T-helper 1 cell (primary cell): ENCODE measurements at regions not wholly inside any gene's neighbourhood (a gene's known extent, or its start where the extent isn't known, plus 50 kb on each side); places are given as distances from the start of the nearest gene placed in this dataset.
"Not testable (repeated sequence)": the region's sequence is repeated elsewhere in the genome, so short reads cannot be mapped to it uniquely, and the experiment has no call there.

Experiments
- DNase-seq, 5 donors: peaks; one replicate each; pipeline ENCODE4 v3.0.0-alpha.2; 2012 to 2020

DNA sequence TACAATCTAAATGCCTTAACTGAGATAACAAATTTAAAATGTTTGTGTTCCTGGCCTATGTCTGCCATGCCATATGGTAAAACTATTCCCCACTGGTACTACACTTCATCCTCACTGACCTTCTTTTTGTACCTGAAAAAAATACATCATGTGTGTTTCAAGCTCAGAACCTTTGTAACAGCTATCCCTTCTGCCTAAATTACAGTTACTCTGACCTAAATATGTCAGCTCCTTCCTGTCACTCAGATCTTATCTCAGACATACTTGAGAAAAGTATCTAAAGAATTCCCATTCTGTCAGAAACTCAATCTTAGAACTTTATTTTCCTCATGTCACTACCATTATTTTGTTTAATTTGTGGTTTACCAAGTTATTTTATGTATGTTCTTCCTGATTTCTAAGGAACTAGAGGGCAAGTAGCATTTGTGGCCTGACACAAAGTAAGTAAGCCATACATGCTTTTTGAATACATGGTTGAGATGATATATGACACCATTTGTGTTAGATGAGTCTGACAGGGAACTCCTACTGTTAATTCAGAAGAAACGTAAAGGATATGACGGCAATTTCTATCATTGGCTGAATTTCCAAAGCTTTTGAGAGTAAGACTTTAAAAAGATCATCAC lies 456.5 kb upstream of the NDST3 start:
- DNase-seq = no peak

DNA sequence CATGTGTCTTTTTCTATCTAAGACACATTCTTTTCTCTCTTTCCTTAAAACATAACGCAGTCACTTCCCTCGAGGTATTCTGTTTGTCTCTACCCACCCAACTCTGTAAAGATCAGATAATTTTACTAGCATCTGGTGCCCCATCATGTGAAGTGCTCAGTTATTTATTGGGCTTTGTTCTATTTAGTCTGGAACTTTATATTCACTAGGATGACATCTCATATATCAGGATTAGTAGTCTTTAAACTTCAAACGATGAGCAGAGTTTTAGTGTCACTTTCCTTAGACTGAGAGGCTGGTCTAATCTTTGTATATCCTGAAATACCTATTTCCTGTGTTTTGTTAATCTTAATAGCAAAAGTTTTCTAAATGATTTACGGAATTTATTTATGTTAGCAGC lies 445.5 kb upstream of the NDST3 start:
- no peak for DNase-seq

DNA sequence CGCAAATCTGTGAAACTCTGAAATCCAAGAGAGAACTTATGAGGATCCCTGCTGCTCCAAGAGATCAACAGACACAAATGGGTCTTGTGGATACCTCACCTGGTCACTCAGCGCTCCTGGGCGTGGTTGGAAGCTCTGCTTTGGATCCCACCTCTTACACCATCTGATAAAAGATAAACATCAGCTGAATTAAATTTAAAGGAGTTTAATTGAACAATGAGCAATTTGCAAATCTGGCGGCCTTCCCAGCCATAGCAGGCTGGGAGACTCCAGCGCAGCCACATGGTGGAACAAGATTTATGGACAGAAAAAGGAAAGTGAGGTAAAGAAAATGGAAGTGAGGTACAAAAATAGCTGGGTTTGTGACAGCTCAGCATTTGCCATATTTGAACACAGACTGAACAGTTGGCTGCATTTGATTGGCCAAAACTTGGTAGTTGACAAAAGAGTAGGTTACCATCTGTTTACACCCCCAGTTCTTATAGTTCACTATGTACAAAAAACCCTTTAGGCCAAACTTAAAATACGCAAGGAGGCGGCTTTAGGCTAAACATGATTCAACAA lies 437.3 kb upstream of the NDST3 start:
- no peak for DNase-seq

DNA sequence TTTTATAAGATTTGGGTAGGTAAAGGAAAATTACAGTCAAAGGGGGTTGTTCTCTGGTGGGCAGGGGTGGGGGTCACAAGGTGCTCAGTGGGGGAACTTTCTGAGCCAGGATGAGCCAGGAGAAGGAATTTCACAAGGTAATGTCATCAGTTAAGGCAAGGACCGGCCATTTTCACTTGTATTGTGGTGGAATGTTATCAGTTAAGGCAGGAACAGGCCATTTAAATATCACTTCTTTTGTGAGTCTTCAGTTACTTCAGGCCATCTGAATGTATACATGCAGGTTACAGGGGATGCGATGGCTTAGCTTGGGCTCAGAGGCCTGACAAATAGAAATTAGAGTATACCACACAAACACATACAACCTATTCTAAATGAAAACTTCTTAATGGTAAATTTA lies 434.9 kb upstream of the NDST3 start:
- not testable (repeated sequence) for DNase-seq

DNA sequence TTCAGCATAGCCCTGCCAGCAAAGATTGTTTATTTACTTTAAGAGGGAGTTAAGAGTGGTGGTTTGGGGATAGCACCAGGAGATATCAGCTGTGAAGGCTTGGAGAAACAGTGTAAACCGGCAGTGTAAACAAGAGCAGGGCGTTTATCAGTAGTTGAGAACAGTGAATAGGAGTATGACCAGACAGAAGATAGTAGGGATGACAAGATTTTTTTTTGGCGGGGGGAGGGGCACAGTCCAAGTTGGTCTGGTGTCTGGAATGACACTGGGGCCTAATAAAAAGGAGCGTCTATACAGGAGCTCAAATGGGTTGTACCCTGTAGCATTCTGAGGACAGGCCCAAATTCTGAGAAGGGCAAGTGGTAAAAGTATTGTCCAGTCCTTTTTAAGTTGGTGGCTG lies 433.4 kb upstream of the NDST3 start:
- not testable (repeated sequence) for DNase-seq

DNA sequence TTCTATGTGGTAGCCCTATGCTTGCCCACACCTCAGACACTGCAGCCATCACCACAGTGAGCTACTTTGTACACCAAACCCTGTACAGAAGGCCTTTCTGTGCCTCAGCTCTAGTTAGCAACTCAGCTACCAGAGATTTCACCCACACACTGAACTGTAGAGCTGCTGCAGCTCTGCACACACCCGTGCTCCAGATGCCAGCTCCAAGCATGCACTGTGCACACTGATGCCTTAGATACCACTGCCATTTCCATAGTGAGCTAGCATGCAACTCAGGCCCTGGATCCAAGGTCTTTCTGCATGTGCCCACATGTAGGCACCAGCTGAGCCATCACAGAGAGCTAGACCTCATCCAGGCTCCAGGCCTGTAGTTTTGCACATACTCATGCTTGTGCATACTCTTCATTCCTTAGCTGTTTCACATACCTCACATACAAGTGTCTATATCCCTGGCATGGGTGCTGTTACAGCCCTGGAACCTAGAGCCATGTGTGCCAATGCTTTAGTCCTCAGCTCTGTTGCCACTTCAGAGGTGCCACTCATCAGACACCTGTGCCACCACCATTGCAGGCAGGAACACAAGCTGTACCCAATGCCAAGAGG lies 423.5 kb upstream of the NDST3 start:
- no peak for DNase-seq

DNA sequence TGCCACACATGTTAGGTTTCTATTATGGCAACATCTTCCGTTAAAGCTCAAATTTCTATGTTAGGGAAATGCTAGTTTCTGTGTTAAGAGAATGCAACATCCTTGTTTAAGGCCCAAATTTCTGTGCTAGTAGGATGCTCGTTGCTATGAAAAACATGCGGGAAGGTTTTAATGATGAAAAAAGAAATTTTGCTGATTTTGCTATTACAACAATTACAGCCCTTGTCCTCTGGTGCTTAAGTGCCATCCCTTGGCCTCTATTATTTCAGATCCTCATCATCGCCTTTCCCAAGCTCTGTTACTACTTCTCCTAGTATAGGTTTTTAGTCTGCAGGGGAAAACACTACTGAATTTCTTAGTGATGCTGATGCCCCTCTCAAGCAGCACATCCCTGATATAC lies 412.6 kb upstream of the NDST3 start:
- DNase-seq = no peak

DNA sequence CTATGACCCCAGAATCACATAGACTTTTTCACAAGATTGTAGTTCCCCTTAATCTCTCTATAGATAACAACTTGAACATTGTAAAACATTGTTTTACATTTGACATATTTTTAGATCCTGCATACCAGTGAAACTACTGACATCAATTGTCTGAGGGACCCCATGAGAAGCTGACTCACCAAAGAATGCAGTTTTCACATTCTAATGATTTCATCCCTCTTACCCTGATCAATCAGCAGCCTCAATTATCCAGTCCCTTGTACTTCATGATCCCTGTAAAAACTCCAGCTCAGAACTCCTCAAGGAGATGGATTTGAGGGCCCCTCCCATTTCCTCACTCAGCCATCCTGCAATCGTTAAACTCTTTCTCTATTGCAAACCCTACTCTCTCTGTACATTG lies 411.0 kb upstream of the NDST3 start:
- DNase-seq = no peak

DNA sequence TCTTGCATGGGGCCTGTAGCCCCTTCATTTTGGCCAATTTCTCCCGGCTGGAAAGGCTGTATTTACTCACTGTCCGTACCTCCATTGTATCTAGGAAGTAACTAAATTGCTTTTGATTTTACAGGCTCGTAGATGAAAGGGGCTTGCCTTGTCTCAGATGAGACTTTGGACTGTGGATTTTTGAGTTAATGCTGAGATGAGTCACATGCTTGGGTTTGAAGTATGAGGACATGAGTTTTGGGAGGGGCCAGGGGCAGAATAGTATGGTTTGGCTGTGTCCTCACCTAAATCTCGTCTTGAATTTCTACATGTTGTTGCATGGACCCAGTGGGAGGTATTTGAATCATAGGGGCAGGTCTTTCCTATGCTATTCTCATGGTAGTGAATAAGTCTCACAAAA lies 407.6 kb upstream of the NDST3 start:
- no peak for DNase-seq

DNA sequence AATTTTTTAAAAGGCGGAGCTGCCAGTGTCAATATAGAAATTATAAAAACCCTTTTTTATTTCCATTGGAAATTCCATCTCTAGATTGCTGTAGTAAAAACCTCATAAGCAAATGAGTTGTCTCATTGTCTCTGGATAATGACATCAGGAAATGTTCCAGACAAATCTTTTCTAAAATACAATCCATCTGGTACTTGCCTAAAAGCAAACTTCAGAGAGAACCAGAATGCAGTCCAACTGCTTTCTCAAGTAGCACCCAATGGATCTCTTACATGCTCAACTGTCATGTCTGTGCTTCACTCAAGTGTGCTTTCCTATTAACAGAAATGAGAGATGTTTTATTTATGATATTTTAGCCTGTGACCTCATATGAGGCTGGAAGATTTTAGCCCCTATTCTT lies 399.6 kb upstream of the NDST3 start:
- DNase-seq = no peak

DNA sequence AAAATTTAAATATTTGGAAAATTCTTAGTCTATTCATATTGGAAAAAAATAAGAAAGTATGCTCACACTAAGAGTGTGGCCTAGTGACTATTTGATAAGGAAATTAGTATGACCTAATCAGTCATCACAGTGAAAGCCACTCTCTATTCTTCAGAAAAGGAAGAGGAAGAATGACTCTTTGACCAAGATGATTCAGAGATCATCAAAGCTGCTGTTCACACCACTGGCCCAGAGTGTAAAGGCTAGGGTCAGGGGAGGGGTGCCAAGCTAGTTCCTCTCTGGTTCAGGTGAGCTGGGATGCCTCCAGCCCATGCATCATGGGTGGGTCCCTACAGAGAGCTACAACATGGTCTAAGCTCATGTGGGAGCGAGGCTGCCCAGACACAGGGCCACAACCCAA lies 396.9 kb upstream of the NDST3 start:
- DNase-seq = no peak

DNA sequence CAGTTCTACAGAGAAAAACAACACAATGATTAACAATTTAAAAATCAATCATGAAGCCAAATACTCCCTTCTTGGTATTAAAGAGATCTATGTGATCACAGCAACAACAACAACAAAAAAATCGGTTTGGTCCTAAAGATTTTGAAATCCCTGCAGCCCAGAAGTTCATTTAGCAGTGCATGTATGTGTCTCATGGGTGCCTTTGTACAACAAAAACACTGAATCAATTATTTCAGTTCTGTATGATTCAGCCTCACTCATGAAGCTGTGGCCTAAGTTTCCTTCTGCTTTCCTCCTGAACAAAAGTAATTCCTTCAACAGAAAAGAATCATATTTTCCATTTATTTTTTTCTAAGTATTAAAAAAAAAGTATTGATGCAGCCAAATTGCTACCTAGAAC lies 393.4 kb upstream of the NDST3 start:
- DNase-seq = no peak

DNA sequence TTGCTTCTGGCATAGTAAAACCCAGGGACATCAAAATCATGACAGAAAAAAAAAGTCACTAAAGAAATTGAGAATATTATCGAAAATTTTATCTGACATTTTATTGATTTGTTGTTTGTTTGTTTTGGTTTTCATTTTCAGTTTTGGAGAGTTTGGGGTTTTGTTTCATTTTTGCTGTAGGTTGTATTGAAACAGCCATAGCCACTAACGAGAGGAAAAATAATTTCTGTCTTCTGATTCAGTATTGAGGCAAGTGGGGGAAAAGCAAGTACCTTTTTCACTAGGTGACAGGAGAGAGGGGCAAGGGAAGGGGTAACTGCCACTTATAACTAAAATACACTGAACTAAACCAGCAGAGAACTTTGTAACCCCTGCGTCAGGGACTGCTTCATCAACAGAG lies 392.8 kb upstream of the NDST3 start:
- no peak for DNase-seq

DNA sequence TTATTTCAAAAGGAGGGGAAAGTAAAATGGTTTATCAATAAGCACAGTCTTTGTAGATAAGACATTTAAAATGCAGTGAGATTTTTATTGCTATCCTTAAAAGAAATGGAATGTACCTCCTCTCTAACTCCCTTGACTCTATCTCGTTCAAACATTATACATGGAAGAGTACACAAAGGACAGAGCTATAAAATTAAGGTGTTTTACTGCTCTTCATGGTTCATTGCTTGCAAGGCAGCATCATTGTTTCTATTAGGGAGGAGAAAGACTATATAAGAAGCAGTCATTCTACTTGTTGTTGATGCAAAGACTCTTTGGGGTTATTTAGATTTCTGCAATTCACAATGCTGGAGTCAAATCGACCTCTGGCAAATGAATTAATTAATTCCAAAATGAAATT lies 380.2 kb upstream of the NDST3 start:
- no peak for DNase-seq

DNA sequence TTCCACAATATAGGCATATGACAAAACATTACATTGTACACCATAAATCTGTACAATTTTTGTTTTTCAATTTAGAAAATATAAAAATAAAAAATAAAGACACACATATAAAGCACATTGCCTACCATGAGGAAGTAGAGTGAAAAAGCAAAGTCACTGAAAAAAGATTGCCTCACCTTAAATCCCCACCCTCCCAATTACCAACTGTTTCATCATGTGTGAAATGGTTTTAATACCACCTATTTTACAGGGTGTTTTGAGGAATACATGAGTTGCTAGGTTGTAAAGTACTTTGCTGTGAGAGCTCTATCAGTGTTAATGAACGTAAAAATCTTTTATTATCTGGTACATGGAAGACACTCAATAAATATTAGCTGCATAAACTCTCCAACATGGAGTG lies 373.6 kb upstream of the NDST3 start:
- no peak for DNase-seq

DNA sequence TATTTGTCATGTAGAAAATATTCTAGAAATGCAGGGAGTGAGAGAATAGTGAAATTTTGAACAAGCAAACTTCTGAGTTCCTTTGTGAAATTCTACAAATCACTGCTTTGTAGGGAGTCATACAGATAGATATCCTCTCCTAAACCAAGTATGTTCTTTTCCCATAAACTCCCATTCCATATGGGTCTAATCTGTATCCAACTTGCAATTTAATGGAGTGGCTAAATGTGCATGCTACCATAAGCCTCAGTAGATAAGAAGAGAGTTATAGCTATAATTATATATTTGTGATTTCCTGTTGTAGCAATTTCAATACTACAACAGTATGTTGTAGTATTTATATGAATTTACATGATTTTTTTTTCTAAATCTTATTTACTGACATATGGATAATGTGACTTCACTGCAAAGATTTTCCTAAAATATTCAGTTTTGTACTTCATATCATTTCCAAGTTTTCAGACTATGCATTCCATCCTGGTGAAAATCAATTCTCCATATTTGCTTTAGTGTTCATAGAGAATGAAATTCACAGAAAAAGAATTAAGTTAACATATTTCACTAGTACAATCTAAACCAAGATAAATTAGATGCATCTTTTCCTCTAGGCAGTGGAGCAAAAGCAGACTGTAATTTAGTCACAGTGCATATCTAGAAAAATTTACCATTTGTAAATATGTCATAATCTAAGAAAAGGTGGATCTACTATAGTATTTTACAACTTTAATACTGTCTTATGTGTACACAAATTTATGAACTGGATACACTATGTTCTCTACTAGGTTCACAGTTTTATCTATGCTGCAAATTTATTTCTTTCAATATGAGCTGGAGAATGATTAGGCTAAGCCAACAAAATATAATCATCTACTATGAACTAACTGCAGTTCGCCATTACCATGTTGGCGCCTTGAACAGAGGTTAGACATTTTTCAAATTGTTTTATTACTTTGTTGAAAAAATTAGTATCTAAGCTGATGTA lies 372.9 kb upstream of the NDST3 start:
- no peak for DNase-seq

DNA sequence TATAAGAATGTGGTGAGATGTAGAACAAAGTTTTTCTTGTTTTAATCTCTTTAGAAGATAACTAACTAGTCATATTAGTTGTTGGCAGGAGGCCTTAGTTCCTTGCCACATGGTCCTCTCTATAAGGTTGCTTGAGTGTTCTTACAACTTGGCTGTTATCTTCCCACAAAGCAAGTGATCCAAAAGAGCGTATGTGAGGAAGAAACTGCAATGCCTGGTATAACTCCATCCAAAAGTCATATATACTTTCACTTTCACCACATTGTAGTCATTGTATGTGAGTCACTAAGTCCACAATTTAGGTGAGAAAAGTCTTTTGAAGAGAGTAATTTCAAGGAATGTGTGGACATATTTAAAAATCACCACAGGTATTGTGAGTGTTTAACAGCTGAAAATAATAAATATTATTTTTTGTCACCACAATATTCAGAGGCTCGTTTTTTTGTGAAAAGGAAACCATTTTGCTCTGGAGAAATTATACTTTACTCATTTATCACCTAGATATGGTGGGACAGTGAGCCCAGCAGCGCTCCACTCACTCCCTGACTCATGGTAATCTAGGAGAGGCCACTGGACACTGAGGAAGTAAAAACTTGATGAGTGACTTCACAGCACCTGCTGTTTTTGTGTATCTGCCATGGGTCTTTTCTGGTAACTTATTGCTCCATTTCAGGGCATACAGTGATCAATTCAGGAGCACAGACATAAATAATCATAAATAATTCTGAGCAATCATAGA lies 369.4 kb upstream of the NDST3 start:
- no peak for DNase-seq

DNA sequence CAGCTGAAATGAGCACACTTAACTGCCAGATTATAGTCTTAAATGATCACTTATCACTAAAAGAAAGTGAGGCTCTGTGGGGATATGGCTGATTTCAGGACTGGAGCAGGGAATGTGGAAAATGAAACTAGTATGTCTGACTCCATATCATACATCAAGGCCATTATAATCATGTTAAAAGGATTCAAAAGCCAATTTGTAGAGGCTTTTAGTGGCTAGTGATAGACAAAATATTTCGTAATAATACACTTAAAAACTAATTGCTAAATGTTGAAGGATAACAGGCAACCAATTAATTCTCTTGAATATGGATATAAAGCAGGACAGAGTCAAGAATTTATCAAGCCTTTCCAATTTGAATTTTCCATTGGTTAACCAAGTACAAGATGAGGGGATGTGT lies 358.1 kb upstream of the NDST3 start:
- no peak for DNase-seq

DNA sequence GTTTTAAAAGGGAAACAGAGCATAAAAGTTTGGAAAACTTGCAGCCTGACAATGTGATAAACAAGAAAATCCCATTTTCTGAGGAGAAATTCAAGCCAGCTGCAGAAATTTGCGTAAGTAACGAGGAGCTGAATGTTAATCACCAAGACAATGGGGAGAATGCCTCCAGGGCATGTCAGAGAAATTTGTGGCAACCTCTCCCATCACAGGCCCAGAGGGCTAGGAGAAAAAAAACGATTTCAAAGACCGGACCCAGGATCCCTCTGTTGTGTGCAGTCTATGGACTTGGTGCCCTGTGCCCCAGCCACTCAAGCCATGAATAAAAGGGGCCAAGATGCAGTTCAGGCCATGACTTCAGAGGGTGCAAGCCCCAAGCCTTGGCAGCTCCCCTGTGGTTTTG lies 355.4 kb upstream of the NDST3 start:
- DNase-seq = no peak

DNA sequence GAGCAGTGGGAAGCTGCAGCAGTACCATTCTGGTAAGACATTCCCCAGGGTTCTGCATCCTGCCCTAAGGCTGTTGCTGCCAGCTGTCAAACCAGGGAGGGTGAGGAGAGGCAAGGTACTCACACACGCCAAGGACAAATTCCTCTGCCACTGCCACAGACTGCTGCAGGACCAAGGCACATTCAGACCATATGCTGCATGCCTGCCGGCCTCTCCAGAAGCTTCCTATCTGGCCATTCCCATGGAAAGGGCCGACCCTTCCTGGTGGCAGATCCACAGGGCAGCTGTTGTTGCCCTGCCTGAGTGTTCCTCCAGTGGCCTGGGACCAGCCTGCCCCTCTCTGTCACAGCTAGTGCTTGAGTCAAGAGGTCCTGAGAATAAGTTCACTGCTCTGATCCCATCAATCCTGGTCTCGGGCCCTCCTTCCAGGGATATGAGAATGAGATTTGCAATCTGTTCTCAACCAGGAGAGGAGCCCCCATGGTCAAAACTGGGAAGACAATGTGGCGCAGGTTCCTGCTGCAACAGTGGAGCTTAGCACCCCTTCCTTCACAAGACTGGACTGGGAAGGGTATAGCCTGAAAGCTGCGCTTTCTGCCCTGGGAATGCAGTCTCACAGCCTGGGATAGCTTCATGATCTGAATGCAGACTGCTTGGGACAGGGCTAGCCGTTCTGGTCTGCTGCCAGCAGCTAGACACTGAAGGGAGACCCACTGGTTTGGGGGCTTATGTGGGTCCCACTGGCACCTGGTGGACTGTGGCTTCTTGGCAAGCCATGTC lies 342.5 kb upstream of the NDST3 start:
- DNase-seq = no peak

DNA sequence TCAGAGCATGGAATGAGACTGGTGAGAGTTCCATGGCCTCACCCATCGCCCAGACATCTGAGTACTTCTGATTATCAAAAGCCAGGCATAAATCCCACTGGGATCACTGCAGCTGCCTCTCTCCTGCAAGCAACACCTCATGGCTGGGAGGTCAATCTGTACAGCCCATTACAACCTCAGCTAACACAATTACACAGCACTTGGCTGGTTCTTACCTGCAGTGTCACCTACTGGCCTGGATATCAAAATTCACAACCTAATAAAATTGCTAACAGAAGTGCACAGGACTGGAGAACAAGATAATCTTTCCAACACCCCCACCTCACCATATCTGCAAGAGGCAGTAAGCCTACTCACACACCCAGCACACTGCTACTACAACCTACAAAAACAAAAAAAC lies 341.7 kb upstream of the NDST3 start:
- no peak for DNase-seq

DNA sequence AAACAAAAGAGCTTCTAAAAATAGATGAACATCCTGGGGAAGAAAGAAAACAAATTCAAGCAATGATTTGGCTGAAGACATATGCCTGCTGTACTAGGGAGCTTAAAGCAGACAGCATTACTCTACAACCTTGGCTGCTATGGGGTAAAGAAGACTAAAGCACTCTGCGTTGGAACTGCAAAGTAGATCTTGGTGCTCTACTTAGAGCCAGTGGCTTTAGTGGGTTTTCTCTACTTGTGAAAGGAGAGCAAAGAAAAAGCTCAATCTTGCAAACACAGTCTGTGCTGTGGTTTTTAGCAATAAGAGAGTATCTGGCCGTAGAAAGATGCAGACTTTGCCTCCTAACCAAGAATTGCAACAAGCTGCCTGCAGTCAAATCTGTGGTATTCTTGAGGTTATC lies 334.7 kb upstream of the NDST3 start:
- DNase-seq = no peak
